GM12878 (cell line): ENCODE measurements at regions not wholly inside any gene's neighbourhood (a gene's known extent, or its start where the extent isn't known, plus 50 kb on each side); places are given as distances from the start of the nearest gene placed in this dataset.

ENCODE experiments used
- ATF7 ChIP-seq: fragments of 450-650 bp; IDR thresholded peaks from 2 replicates; pipeline ENCODE4 v1.6.1; 2016; ENCODE audit warnings: low read depth, mild to moderate bottlenecking
- CTCF ChIP-seq, 3 experiments: IDR thresholded peaks in 2 of 3; conservative IDR thresholded peaks in 1 of 3; 2 replicates each; pipeline ENCODE4 v1.5.1; 2011; ENCODE audit warnings: low read depth in 3 of 3, low read length in 3 of 3, mild to moderate bottlenecking in 3 of 3, control low read depth in 2 of 3, moderate library complexity in 2 of 3, inconsistent platforms in 1 of 3, mixed read lengths in 1 of 3; ENCODE audit not compliant: control insufficient read depth in 2 of 3, insufficient read depth in 1 of 3; ENCODE audit errors: extremely low read depth in 1 of 3
- ESRRA ChIP-seq: IDR thresholded peaks from 2 replicates; pipeline ENCODE4 v1.6.1; 2012; ENCODE audit warnings: mild to moderate bottlenecking, low read length, improper control_type of control experiment
- EZH2 ChIP-seq: IDR thresholded peaks from 2 replicates; pipeline ENCODE4 v1.6.1; 2012; ENCODE audit warnings: low read depth, mild to moderate bottlenecking, control low read depth, inconsistent platforms, low read length, borderline replicate concordance; ENCODE audit not compliant: control insufficient read depth
- JUND ChIP-seq: IDR thresholded peaks from 2 replicates; pipeline ENCODE4 v1.6.1; 2012; ENCODE audit warnings: low read depth, mild to moderate bottlenecking, low read length, improper control_type of control experiment, moderate library complexity
- POLR2A ChIP-seq: IDR thresholded peaks from 2 replicates; pipeline ENCODE4 v1.6.1; 2011; ENCODE audit warnings: low read depth, mild to moderate bottlenecking, low read length
- RFX5 ChIP-seq: IDR thresholded peaks from 2 replicates; pipeline ENCODE4 v1.6.1; 2011; ENCODE audit warnings: low read depth, low read length, improper control_type of control experiment
- SMAD5 ChIP-seq: IDR thresholded peaks from 2 replicates; pipeline ENCODE4 v1.6.1; 2016; ENCODE audit warnings: antibody characterized with exemption, low read depth
- TCF7 ChIP-seq: IDR thresholded peaks from 2 replicates; pipeline ENCODE4 v1.6.1; 2014; ENCODE audit warnings: antibody characterized with exemption, borderline replicate concordance
- ZNF592 ChIP-seq: fragments of 450-650 bp; IDR thresholded peaks from 2 replicates; pipeline ENCODE4 v1.6.1; 2017; ENCODE audit warnings: mild to moderate bottlenecking, moderate library complexity

GRCh38 chr6:50457351-50457750, 256.0 kb upstream of the TFAP2D start:
- TF ChIP-seq POLR2A (no peak), ESRRA (no peak), ZNF592 (no peak), SMAD5 (no peak), TCF7 (no peak), JUND (no peak), CTCF (IDR thresholded peaks at IDR 0.05 in 2 of 3, conservative IDR thresholded peaks at IDR 0.05 in 1 of 3; ENCODE audit: control insufficient read depth in 2 of 3, extremely low read depth in 1 of 3, insufficient read depth in 1 of 3, low read depth in 3 of 3, low read length in 3 of 3) (no peak), ATF7 (no peak), EZH2 (no peak), RFX5 (no peak)
